ENCODE measurements at regions not wholly inside any gene's neighbourhood (a gene's known extent, or its start where the extent isn't known, plus 50 kb on each side); places are given as distances from the start of the nearest gene placed in this dataset.
"Not testable (repeated sequence)": the region's sequence is repeated elsewhere in the genome, so short reads cannot be mapped to it uniquely, and the experiment has no call there.

GRCh38 chr20:30959208-30959607, 298.3 kb upstream of the DEFB115 start:
- TF ChIP-seq POLR2A, CTCF, POLR2AphosphoS5, EP300 (IDR thresholded peaks at IDR 0.05): not testable (repeated sequence)
